Stimulated activated naive CD8-positive, alpha-beta T cell treated with anti-CD3 and anti-CD28 coated beads, Interleukin-15, Interleukin-2, amounts not matched to agents 100 ng/mL and 50 ng/mL, for 24 hours (primary cell): ENCODE measurements at regions not wholly inside any gene's neighbourhood (a gene's known extent, or its start where the extent isn't known, plus 50 kb on each side); places are given as distances from the start of the nearest gene placed in this dataset.
"Not testable (repeated sequence)": the region's sequence is repeated elsewhere in the genome, so short reads cannot be mapped to it uniquely, and the experiment has no call there.

Source experiments
- H3K27ac Mint-ChIP-seq: one replicate; pipeline ENCODE4 v1.8.0; 2021; ENCODE audit warnings: mild to moderate bottlenecking, mixed read lengths
- H3K27me3 Mint-ChIP-seq: one replicate; pipeline ENCODE4 v1.8.0; 2021; ENCODE audit warnings: mixed read lengths
- H3K36me3 Mint-ChIP-seq: one replicate; pipeline ENCODE4 v1.8.0; 2021; ENCODE audit warnings: low read depth, mixed read lengths
- H3K4me1 Mint-ChIP-seq: one replicate; pipeline ENCODE4 v1.8.0; 2021; ENCODE audit warnings: low read depth, mixed read lengths
- H3K4me3 Mint-ChIP-seq: one replicate; pipeline ENCODE4 v1.8.0; 2021; ENCODE audit warnings: mild to moderate bottlenecking, mixed read lengths
- H3K9me3 Mint-ChIP-seq: one replicate; pipeline ENCODE4 v1.8.0; 2021; ENCODE audit warnings: mixed read lengths

- Mint-ChIP-seq H3K4me3 (no peak overlapping the region), H3K4me1 (no peaks in the 10 kb centered on the region), H3K36me3 (no peaks in the 10 kb centered on the region), H3K27me3 (no peaks in the 10 kb centered on the region), H3K27ac (no peak overlapping the region), H3K9me3 (peaks cover 19% of the 10 kb centered on the region)
Observed at GRCh38 chr13:87524775-87525174, 146.4 kb upstream of the SLITRK5 start.

GRCh38 chr13:87533776-87534175 lies 137.4 kb upstream of the SLITRK5 start:
- no peak overlapping the region for H3K27ac Mint-ChIP-seq

GRCh38 chr13:87535911-87536310 lies 135.3 kb upstream of the SLITRK5 start:
- Mint-ChIP-seq H3K9me3 (peaks cover 15% of the 10 kb centered on the region), H3K4me1 (no peaks in the 10 kb centered on the region), H3K27me3 (no peaks in the 10 kb centered on the region), H3K36me3 (no peaks in the 10 kb centered on the region), H3K4me3 (no peak overlapping the region), H3K27ac (no peak overlapping the region)

More at GRCh38 chr13:87533776-87534175, 137.4 kb upstream of the SLITRK5 start:
- Mint-ChIP-seq H3K9me3 (peaks cover 23% of the 10 kb centered on the region), H3K27me3 (no peaks in the 10 kb centered on the region), H3K36me3 (no peaks in the 10 kb centered on the region), H3K4me3 (no peak overlapping the region), H3K4me1 (no peaks in the 10 kb centered on the region)

GRCh38 chr13:87536499-87536898 lies 134.7 kb upstream of the SLITRK5 start:
- no peak overlapping the region for H3K27ac Mint-ChIP-seq
- no peaks in the 10 kb centered on the region for H3K36me3 Mint-ChIP-seq
- no peak overlapping the region for H3K4me3 Mint-ChIP-seq
- H3K4me1 Mint-ChIP-seq, result no peaks in the 10 kb centered on the region
- H3K27me3 Mint-ChIP-seq, result no peaks in the 10 kb centered on the region
- peaks cover 15% of the 10 kb centered on the region for H3K9me3 Mint-ChIP-seq

GRCh38 chr13:87536899-87537298 lies 134.3 kb upstream of the SLITRK5 start:
- Mint-ChIP-seq H3K36me3 (no peaks in the 10 kb centered on the region), H3K27ac (no peak overlapping the region), H3K9me3 (peaks cover 15% of the 10 kb centered on the region), H3K4me3 (no peak overlapping the region), H3K4me1 (no peaks in the 10 kb centered on the region), H3K27me3 (no peaks in the 10 kb centered on the region)

GRCh38 chr13:87537951-87538350 lies 133.2 kb upstream of the SLITRK5 start:
- H3K4me1 Mint-ChIP-seq, result no peaks in the 10 kb centered on the region
- H3K27ac Mint-ChIP-seq, result no peak overlapping the region
- no peaks in the 10 kb centered on the region for H3K27me3 Mint-ChIP-seq
- no peaks in the 10 kb centered on the region for H3K36me3 Mint-ChIP-seq
- H3K9me3 Mint-ChIP-seq, result peaks cover 15% of the 10 kb centered on the region
- no peak overlapping the region for H3K4me3 Mint-ChIP-seq

- Mint-ChIP-seq H3K27me3 (no peaks in the 10 kb centered on the region), H3K27ac (no peak overlapping the region), H3K9me3 (peaks cover 13% of the 10 kb centered on the region), H3K4me1 (no peaks in the 10 kb centered on the region), H3K4me3 (no peak overlapping the region), H3K36me3 (no peaks in the 10 kb centered on the region)
Observed at GRCh38 chr13:87538366-87539052, 132.7 kb upstream of the SLITRK5 start.

- no peaks in the 10 kb centered on the region for H3K9me3 Mint-ChIP-seq
- H3K27ac Mint-ChIP-seq, result no peak overlapping the region
- no peaks in the 10 kb centered on the region for H3K36me3 Mint-ChIP-seq
- H3K4me3 Mint-ChIP-seq, result no peak overlapping the region
- H3K27me3 Mint-ChIP-seq, result no peaks in the 10 kb centered on the region
- H3K4me1 Mint-ChIP-seq, result no peaks in the 10 kb centered on the region
Observed at GRCh38 chr13:87553142-87553541, 118.0 kb upstream of the SLITRK5 start.

GRCh38 chr13:87554045-87554444 lies 117.1 kb upstream of the SLITRK5 start:
- no peak overlapping the region for H3K27ac Mint-ChIP-seq
- no peak overlapping the region for H3K4me3 Mint-ChIP-seq
- no peaks in the 10 kb centered on the region for H3K36me3 Mint-ChIP-seq
- no peaks in the 10 kb centered on the region for H3K27me3 Mint-ChIP-seq
- H3K9me3 Mint-ChIP-seq, result no peaks in the 10 kb centered on the region
- H3K4me1 Mint-ChIP-seq, result no peaks in the 10 kb centered on the region

GRCh38 chr13:87557788-87558187 lies 113.4 kb upstream of the SLITRK5 start:
- H3K36me3 Mint-ChIP-seq, result no peaks in the 10 kb centered on the region
- H3K27ac Mint-ChIP-seq, result no peak overlapping the region
- no peaks in the 10 kb centered on the region for H3K4me1 Mint-ChIP-seq
- no peaks in the 10 kb centered on the region for H3K27me3 Mint-ChIP-seq
- peaks cover 6% of the 10 kb centered on the region for H3K9me3 Mint-ChIP-seq
- no peak overlapping the region for H3K4me3 Mint-ChIP-seq

- not testable (repeated sequence) for H3K4me1 Mint-ChIP-seq, H3K4me3 Mint-ChIP-seq, H3K27me3 Mint-ChIP-seq, H3K36me3 Mint-ChIP-seq, H3K27ac Mint-ChIP-seq
- H3K9me3 Mint-ChIP-seq, result peaks cover 11% of the 10 kb centered on the region
Observed at GRCh38 chr13:87561580-87561979, 109.6 kb upstream of the SLITRK5 start.

- Mint-ChIP-seq H3K4me3 (no peak overlapping the region), H3K36me3 (no peaks in the 10 kb centered on the region), H3K9me3 (peaks cover 6% of the 10 kb centered on the region), H3K4me1 (no peaks in the 10 kb centered on the region), H3K27me3 (no peaks in the 10 kb centered on the region), H3K27ac (no peak overlapping the region)
Observed at GRCh38 chr13:87570669-87571068, 100.5 kb upstream of the SLITRK5 start.

- Mint-ChIP-seq H3K4me3 (no peak overlapping the region), H3K27ac (no peak overlapping the region), H3K36me3 (no peaks in the 10 kb centered on the region), H3K4me1 (no peaks in the 10 kb centered on the region), H3K27me3 (no peaks in the 10 kb centered on the region), H3K9me3 (peaks cover 10% of the 10 kb centered on the region)
Observed at GRCh38 chr13:87582399-87582798, 88.8 kb upstream of the SLITRK5 start.

- no peaks in the 10 kb centered on the region for H3K27me3 Mint-ChIP-seq
- H3K4me3 Mint-ChIP-seq, result no peak overlapping the region
- peaks cover 18% of the 10 kb centered on the region for H3K9me3 Mint-ChIP-seq
- no peak overlapping the region for H3K27ac Mint-ChIP-seq
- no peaks in the 10 kb centered on the region for H3K4me1 Mint-ChIP-seq
- no peaks in the 10 kb centered on the region for H3K36me3 Mint-ChIP-seq
Observed at GRCh38 chr13:87590518-87590917, 80.7 kb upstream of the SLITRK5 start.

GRCh38 chr13:87604437-87604836 lies 66.7 kb upstream of the SLITRK5 start:
- H3K36me3 Mint-ChIP-seq, H3K4me3 Mint-ChIP-seq, H3K27me3 Mint-ChIP-seq, H3K4me1 Mint-ChIP-seq, H3K27ac Mint-ChIP-seq: not testable (repeated sequence)
- peaks cover 22% of the 10 kb centered on the region for H3K9me3 Mint-ChIP-seq

- Mint-ChIP-seq H3K36me3 (no peaks in the 10 kb centered on the region), H3K4me1 (no peaks in the 10 kb centered on the region), H3K27me3 (no peaks in the 10 kb centered on the region), H3K27ac (no peak overlapping the region), H3K9me3 (peaks cover 22% of the 10 kb centered on the region), H3K4me3 (no peak overlapping the region)
Observed at GRCh38 chr13:87607266-87607665, 63.9 kb upstream of the SLITRK5 start.
